HG02852 (cell line): ENCODE measurements at regions not wholly inside any gene's neighbourhood (a gene's known extent, or its start where the extent isn't known, plus 50 kb on each side); places are given as distances from the start of the nearest gene placed in this dataset.
A peak's percentile ranks its signal among the peaks of the same experiment; 100 is the strongest.
"Not testable (repeated sequence)": the region's sequence is repeated elsewhere in the genome, so short reads cannot be mapped to it uniquely, and the experiment has no call there.

ENCODE experiments used
- ATAC-seq: cut with Tn5 transposase; IDR thresholded peaks from one replicate; pipeline ENCODE4 v1.9.1; 2021; ENCODE audit warnings: mild to moderate bottlenecking, moderate library complexity; ENCODE audit not compliant: unreplicated experiment

GRCh38 chr9:110011628-110012320 is 196.2 kb downstream of the C9orf152 start:
- ATAC-seq: no peak

GRCh38 chr9:110013064-110013463 is 194.9 kb downstream of the C9orf152 start:
- no peak for ATAC-seq

- ATAC-seq: no peak
Observed at GRCh38 chr9:110015759-110016158, 192.2 kb downstream of the C9orf152 start.

GRCh38 chr9:110016340-110016739 is 191.6 kb downstream of the C9orf152 start:
- ATAC-seq: no peak

GRCh38 chr9:110020216-110020615 is 187.7 kb downstream of the C9orf152 start:
- ATAC-seq: not testable (repeated sequence)

- peak; percentile 96 for ATAC-seq
Observed at GRCh38 chr9:110021891-110022290, 186.1 kb downstream of the C9orf152 start.

- ATAC-seq: not testable (repeated sequence)
Observed at GRCh38 chr9:110023221-110023620, 184.7 kb downstream of the C9orf152 start.

- no peak for ATAC-seq
Observed at GRCh38 chr9:110025551-110026170, 182.3 kb downstream of the C9orf152 start.

GRCh38 chr9:110027671-110028081 is 180.3 kb downstream of the C9orf152 start:
- ATAC-seq: no peak

GRCh38 chr9:110028271-110028670 is 179.7 kb downstream of the C9orf152 start:
- no peak for ATAC-seq

- ATAC-seq: no peak
Observed at GRCh38 chr9:110028676-110029075, 179.3 kb downstream of the C9orf152 start.

GRCh38 chr9:110029429-110029955 is 178.5 kb downstream of the C9orf152 start:
- no peak for ATAC-seq

- ATAC-seq: no peak
Observed at GRCh38 chr9:110029956-110030480, 177.9 kb downstream of the C9orf152 start.

- ATAC-seq: no peak
Observed at GRCh38 chr9:110030632-110031031, 177.3 kb downstream of the C9orf152 start.

GRCh38 chr9:110031511-110032173 is 176.3 kb downstream of the C9orf152 start:
- no peak for ATAC-seq

- ATAC-seq: not testable (repeated sequence)
Observed at GRCh38 chr9:110032532-110032931, 175.4 kb downstream of the C9orf152 start.

GRCh38 chr9:110033869-110034268 is 174.1 kb downstream of the C9orf152 start:
- no peak for ATAC-seq

GRCh38 chr9:110036286-110036685 is 171.7 kb downstream of the C9orf152 start:
- ATAC-seq: no peak

- ATAC-seq: no peak
Observed at GRCh38 chr9:110040788-110041187, 167.2 kb downstream of the C9orf152 start.

- no peak for ATAC-seq
Observed at GRCh38 chr9:110041452-110041851, 166.5 kb downstream of the C9orf152 start.

- ATAC-seq: peak; percentile 30
Observed at GRCh38 chr9:110047232-110047954, 160.6 kb downstream of the C9orf152 start.
